ENCODE measurements at regions not wholly inside any gene's neighbourhood (a gene's known extent, or its start where the extent isn't known, plus 50 kb on each side); places are given as distances from the start of the nearest gene placed in this dataset.

DNA sequence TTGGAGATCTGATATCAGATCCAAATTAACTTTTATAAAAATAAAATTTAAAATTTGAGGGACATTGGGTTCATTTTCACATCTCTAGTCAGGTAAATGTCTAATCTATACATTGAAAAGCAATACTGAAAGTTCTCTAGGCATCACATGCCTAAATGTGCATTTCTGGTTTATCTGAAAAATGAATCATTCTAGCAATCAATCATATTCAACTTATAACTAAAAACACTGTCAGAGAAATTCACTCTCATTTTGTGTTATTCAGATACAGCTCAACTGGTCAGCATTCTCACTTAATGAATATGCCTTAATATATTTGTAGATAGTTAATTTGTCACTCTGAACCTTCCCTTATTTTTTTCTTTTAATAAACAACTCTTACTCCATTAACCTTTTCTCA, 243.2 kb downstream of the CASP12 start:
- TF ChIP-seq, protein P1, sequence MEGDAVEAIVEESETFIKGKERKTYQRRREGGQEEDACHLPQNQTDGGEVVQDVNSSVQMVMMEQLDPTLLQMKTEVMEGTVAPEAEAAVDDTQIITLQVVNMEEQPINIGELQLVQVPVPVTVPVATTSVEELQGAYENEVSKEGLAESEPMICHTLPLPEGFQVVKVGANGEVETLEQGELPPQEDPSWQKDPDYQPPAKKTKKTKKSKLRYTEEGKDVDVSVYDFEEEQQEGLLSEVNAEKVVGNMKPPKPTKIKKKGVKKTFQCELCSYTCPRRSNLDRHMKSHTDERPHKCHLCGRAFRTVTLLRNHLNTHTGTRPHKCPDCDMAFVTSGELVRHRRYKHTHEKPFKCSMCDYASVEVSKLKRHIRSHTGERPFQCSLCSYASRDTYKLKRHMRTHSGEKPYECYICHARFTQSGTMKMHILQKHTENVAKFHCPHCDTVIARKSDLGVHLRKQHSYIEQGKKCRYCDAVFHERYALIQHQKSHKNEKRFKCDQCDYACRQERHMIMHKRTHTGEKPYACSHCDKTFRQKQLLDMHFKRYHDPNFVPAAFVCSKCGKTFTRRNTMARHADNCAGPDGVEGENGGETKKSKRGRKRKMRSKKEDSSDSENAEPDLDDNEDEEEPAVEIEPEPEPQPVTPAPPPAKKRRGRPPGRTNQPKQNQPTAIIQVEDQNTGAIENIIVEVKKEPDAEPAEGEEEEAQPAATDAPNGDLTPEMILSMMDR (conservative IDR thresholded peaks at IDR 0.05 in 1 of 2, IDR thresholded peaks at IDR 0.05 in 1 of 2; ENCODE audit: extremely low read depth in 1 of 2, insufficient read depth in 1 of 2, low read depth in 1 of 2, low read length in 2 of 2) = no peak
- TF ChIP-seq EZH2 (IDR thresholded peaks at IDR 0.05; ENCODE audit: borderline replicate concordance, low read length) = no peak
